HG02798 (cell line): ENCODE measurements at regions not wholly inside any gene's neighbourhood (a gene's known extent, or its start where the extent isn't known, plus 50 kb on each side); places are given as distances from the start of the nearest gene placed in this dataset.

Source experiments
- ATAC-seq: cut with Tn5 transposase; IDR thresholded peaks from one replicate; pipeline ENCODE4 v1.9.1; 2021; ENCODE audit warnings: mild to moderate bottlenecking; ENCODE audit not compliant: unreplicated experiment, poor library complexity

DNA sequence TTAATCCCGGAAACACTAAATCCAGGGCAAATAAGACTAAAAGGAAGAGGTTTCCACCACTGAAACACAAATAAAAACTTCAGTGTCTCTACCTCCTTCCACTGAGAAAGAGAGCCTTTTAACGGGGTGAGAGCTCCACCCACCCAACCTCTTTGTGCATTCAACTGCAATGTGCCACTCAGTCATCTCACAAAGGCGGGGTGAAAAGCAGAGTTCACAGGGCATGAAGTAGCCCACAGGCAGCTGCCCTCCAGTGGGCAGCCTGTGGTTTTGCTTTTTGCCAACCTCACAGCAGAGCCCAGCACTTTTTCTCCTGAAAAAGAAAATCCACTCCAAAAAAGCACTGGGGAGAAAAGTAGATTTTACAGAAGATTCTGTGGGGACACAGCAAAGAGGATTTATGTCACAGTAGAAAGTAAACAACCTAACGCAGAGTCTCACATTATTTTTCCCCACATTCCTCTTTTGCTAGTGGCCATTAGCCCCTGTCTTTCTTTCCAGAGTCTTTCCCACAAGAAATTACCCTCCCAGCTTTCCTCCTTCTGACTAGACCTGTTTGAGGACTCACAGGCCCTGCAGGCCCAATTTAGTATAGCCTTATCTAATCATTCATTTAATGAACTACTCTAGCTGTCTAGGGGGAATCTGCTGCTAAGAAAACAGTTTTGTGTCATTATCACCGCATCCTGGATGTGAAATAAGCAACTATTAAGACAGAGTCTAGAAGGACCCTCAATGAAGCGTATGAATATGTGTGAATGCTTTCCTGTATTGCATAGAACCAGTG is 753.8 kb upstream of the FOXG1 start:
- no peak for ATAC-seq

DNA sequence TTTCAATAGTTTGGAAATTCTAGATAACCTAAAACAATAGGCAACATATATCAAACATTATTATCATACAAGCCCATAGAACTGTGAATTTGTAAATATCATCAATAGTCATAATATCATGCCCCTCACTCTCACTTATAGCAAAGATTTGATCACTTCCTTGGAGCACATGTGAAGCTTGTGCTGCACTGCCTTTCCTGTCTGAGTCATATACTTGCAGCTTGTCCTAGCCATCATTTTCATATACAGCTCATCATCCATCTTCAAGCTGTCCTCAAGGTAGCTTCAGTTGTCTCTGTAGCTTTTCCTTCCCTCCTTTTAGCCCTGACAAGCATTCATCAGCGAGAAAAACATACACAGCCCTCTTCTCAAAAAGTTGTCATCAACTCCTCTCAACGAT is 746.5 kb upstream of the FOXG1 start:
- no peak for ATAC-seq

DNA sequence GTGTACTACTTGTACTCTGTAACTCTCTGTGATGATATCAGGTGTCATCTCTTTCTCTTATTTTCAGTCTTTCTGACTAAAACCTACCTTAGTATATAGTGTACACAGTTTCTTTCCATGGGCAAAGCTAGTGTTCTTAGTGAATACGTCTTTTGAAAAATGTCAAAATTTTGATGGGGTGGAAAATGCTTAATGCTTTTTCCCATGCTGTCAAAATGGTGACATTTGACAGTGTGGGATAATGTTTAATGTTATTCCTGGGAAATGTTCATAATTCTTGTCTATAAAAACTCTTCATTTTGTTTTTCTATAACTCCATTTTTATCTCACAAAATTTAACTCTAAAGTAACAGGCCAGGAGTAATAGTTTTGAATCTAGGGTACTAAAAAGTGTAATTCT is 742.7 kb upstream of the FOXG1 start:
- ATAC-seq, result no peak

DNA sequence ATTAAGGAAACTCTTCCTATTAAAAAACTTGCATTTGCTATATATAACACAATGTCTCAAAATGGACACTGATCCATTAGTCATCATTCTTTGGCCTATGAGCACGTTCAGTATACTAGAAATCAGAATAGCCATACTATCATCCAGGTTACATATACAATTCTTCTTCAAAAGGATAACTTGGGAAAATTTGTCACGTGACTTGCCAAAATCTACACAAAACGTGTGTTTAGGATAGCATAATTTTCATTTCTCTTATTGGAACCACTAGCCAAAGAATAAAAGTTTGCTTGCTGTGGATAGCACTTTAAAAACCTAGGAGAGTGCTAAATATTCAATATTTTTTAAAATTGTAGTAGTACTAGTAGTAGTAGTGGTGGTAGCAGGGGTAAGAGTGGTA is 714.3 kb upstream of the FOXG1 start:
- no peak for ATAC-seq

DNA sequence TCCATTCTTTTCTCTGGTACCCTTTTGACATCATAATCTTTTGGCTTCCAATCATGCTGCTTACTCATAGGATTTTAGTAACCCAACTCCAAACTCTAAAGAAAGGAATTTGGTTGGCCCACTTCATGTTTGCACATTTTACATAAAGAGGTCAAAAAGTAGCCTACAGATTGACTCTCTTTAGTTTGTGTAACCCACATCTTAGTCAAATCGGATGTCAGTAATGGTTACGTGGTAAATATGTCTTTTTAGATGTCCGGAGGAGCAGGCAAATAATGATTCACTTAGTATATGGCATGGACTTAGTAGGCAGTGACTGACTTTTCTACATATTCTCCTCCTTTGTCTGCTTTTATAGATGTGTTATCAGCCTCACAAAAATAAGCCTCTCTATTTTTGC is 711.6 kb upstream of the FOXG1 start:
- no peak for ATAC-seq

DNA sequence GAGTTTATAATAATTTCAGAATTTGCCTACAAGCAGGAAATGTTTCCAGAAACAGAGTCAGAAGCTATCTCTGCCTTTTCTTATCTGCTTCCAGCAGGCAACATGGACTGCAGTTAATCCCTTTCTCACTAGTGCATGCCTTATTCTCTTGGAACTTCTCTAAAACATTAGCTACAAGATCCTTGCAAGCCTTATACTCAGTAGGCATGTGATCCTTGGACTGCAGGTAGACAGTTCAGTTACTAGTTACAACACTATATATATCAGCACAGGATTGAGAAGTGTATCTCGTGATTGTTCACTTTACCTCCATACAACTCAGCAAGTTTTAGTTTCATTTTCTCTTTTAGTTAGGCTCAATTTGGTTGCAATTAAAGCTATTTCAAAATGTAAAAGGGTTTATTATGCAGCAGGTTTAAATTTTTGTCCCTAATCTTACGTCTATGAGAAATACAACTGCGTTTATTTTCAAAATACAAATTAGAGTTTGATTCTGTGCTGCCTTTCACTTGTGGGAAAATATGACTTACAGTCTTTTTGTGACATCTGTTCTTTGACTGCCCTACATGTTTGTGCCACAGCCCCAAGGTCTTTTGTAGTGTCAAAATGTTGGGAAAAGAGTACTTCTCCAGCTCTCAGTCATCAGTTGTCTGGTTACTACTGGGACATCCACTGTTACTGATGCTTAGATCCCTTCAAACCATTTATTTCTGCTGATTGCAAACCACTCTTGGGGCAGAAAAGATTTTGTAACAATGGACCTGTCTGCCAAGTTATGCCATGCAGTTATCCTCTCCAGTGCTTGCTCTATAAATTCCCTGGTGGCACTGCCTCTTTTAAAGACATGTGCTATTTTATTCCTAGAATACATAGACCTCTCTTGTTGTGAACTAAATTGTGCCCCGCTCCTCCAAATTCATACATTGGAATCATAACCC is 709.0 kb upstream of the FOXG1 start:
- ATAC-seq, result no peak

DNA sequence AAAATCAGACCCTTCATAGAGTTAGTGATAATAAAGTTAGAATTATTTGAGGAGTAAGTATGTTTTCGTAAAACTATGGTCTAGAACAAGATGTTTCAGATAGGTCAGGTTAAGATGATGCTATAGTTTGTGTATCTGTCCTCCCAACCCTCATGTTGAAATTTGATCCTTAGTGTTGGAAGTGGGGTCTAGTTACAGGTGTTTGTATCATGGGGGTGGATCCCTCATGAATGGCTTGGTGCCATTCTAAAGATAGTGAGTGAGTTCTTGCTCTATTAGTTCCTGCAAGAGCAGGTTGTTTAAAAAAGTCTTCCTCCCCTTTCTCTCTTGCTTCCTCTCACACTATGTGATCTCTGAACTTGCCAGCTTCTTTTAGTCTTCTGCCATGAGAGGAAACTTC is 707.3 kb upstream of the FOXG1 start:
- no peak for ATAC-seq

DNA sequence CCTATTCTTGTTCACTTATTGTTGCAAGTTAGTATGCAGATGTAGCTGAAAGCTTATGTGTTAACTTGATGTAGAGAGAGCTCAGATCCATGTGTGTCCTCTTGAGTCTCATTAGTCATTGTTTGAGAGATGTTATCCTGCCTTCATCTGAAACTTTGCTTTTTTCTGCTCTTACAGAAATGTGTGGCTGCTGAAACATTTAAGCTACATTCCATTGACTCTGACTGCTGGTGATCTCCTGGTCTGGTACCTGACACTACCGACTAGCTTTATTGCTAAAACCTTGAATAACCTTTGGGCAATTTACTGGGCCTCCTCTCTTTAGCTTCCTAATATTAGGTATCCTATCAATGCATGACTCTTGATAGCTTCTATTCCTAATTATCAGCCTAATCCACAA is 705.6 kb upstream of the FOXG1 start:
- ATAC-seq, result no peak

DNA sequence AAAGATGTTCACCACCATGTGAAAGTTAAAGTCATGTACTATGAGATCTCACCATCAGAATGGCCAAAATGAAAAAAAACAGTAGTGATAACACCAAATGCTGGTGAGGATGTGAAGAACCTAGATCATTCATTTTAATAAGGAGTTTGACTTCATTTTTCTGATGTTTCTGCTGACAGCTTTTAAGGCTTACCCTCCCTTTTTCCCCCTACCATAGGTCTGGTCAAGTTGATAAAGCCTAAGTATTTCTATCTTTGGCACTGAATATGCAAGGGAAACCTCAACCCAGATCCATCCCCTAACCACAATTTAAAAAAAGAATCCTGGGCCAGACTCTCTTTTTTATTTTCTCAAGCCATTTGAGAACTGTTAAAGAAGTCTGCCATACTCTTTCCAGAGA is 689.6 kb upstream of the FOXG1 start:
- ATAC-seq, result no peak

DNA sequence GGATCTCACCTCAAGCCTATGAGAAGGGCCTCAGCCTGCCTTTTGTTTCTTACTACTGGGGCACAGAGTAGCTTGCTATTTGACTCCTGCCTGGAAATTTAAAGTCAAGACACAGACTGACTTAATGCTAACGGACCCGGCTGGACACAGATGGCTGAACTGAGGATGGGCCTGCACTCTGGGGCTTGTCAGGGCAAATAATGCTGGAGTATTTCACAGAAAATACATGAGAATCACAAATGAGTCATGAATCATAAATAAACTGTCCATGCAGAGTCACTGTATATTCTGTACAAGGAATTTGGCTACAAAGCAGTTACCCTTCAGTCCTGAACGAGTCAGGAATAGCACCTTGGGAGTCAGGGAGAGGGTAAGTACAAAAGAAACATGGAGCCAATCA is 683.2 kb upstream of the FOXG1 start:
- no peak for ATAC-seq

DNA sequence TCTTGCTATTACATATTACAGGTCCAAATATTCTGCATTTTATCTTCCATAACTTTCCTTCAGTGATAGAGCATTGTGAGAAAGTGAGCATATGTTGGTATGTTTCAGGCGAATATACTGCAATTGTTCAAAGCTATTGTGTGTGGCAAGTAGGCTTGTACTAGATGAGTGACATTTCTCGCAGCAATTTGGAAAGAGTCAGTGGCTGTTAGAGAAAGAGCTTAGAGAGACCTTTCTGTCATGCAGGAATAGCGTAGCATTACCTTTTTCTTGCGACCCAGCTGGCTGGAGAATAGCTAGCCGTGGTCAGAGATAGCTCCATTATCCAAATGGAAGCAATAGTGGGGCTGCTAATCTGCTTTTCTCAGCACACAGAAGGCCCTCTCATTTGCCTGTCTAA is 678.5 kb upstream of the FOXG1 start:
- ATAC-seq, result no peak

DNA sequence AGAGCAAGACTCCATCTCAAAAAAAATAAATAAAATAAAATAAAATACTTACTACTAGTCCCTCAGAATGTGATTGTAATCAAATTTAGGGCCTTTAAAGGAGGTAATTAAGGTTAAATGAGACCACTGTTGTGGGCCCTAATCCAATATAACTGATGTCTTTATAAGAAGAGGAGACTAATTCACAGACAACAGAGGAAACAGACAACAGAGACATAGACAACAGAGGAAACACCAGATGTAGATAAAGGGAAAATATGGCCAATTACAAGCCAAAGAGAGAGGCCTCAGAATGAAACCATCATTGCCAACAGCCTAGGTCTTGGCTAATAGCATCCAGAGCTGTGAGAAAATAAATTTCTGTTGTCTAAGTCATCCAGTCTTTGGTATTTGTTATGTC is 669.0 kb upstream of the FOXG1 start:
- no peak for ATAC-seq

DNA sequence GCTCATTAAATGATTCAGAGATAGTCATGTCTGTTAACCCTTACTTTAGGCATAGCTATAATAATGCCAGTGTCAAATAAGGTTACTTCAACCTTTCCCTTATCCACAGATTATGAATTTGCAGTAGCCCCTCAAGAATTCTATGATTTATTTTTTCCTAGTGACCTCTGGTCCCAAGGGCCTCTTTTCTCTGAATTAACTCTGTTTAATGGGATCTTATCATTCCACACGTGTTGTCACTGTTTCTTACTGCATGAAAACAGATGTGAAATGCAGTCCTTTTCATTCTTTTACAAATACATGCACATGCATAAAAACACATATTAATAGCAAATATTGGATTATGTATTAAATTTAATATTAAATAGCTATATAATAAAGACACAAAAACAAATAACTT is 667.7 kb upstream of the FOXG1 start:
- no peak for ATAC-seq

DNA sequence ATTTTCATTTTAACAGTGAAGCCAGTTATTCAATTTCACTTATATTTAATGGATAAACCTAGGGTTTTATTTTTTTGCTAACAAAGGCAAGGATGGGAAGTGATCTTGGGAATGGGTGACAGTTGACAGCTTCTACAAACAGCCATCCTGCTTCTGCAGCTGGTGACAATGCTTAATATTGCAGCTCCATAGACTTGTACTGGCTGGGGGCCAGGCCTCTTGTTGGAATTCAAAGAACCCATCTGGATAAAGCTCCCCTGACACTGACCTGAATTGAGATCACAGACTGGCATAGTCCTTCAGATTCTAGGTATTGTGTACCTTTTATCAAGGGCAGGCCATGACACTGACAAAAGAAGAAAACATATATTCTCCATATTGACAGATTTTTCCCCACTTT is 664.6 kb upstream of the FOXG1 start:
- no peak for ATAC-seq

DNA sequence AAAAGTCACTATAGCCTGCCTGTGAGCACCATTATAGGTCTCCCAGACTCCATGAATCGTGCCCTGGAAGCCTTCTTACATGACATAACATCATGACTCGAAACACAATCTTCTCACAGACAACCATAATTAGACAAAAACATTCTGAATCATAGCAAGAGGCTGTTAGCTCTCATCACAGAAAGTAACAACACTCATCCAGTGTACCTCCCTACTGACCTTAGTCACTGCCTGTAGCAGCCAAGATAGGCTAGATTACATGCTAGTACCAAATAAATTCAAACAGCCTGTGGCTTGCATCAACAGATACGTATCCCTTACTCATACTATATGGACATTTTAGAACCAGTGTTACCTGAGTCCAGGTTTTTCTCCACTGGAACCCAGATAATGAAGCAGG is 663.8 kb upstream of the FOXG1 start:
- ATAC-seq, result no peak

DNA sequence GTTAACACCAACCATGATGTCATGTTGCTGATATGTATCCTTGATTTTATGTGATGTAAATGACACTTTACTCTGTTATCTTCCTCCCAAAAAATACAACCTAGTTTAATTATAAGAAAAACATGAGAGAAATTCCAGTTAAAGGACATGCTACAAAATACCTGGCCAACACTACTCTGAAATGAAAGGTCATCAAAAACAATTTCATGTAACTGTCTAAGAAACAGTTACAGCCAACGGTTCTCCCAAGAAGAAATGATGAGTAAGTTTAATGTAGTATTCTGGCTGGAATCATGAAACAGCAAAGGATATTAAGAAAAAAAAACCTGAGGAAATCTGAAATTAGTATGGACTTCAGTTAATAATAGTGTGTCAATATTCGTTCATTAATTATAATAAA is 653.3 kb upstream of the FOXG1 start:
- ATAC-seq, result no peak

DNA sequence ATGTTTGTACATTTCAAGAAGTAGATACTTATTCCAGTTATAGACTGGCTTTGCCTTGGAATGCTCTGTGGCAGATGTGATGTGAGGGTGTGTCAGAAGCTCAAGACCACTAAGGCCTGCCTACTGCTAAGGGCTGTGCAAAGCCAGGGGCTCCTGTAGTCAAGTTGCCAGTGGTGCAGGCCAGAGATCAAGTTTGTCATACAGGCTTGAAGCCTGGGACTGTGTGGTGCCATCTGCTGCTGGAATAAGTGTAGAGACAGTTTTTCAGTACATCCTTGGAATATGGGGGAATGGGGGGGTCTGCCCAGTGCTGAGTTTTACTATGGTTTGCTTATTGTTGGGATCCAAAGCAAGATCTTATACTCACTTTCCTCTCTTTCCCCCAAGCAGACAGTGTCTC is 649.9 kb upstream of the FOXG1 start:
- ATAC-seq, result no peak

DNA sequence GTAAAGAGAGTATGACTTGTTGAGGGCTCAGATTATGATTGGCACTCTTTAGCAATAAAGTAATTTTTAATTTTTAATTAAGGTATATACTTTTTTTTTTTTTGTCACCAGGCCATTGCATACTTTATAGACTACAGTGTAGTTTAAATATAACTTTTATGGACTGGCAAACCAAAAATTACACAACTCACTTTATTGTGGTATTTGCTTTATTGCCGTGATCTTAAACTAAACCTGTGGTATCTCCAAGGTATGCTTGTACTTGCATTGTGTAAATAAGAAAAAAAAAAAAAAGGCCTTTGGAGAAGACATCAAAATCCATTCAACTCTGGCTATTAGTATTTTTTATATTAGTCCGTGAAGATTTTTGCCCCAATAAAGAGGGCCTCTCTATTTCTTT is 646.7 kb upstream of the FOXG1 start:
- no peak for ATAC-seq

DNA sequence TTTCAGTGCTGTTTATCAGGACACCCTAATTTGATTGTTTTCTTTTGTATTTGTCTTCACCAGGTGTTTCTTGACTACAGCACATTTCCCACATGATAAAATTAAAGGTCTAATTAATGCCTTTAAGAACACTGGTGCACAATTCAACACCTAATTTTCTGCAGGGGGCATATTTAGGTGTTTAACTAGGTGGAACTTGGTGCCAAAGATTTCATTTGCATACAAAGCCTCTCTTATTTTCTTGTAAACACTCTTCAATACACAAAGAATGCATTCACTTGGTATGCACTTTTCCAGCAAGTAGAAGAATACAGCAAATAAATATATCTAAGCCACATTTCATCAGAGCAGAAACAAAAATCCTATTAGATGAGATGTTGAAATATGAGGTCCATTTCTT is 646.2 kb upstream of the FOXG1 start:
- no peak for ATAC-seq

DNA sequence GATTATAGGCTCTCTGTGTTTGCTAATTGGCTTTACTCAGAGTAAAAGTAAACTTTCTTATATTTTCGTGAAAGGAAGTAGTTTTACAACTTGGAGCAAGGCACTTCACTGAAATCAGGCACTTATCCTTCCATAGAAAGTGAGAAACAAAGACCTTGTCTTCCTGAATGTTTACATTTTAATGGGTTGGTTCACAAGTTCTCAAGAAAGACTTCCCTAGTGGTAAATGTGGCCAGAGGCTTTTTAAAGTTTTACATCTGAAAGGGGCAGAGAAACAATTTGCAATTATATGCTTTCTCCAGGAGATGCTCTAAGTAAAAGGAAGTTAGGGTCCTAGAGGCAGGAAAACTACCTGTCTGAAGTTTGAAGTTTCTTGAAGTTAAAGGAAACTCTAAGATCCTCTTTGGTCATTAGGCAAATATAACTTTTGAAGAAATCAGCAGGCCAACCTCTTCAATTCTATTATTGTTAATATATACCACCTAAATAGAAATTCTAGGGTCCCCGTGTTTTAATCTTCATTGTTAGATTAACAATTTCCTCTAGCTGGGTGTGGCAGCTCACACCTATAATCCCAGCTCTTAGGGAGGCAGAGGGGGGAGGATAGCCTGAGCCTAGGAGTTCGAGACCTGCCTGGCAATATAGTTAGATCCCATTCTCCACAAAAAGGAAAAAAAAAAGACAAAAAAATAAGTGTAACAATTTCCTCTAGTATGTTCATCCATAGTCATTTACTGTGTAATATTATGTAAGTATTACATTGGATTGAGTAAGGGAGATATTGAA is 644.9 kb upstream of the FOXG1 start:
- ATAC-seq, result no peak
